ENCODE measurements at regions not wholly inside any gene's neighbourhood (a gene's known extent, or its start where the extent isn't known, plus 50 kb on each side); places are given as distances from the start of the nearest gene placed in this dataset.

DNA sequence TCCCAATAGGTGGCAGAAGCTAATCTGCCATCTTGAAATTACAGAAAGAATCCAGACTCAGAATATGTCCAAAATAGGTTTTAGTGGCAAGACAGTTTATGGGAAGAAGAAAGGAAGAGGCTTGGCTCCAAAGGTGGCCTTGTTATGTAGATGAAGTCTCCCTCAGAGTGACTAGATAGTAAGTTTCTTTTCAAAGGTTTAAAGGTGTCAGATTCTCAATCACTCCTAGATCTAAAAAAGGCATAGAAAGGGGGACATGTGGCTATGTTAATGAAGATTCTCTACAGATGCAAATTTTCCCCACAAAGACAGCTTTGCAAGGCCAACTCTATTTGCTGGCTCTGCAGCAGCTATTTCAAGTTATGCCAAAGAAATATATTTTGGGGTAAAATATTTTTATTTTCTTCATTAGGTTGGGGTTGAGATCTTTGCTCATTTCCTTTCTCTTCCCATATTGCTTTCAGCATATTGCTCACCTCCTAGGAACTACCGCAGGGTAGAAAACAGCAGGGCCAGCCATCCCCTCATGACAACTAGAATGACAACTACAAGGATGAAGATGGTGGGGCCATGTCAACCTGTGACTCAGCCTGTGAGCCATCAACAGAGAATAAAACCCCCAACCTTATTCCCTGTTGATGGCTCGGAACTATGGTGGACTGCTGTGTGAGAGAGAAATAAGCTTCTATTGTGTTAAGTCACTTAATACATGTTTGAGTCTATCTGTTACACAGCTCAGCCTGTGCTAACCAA lies 274.0 kb upstream of the GALNT17 start:
- Histone ChIP-seq H3K4me3 (no peak overlapping the region), H3K27me3 (no peaks in the 10 kb centered on the region), H3K9me3 (peaks cover 0 to 22% (median 0%) of the 10 kb centered on the region in 3 donors), H3K27ac (no peak overlapping the region), H3K4me1 (no peaks in the 10 kb centered on the region), H3K36me3 (no peaks in the 10 kb centered on the region)
- WGBS, 2 donors (ENCODE audit: low coverage in 1 of 2), result 95% methylated on average over 2 of the region's 2 CpGs; no CpG with 5 or more reads in 1 of the 2 donors
- TF ChIP-seq POLR2A (IDR thresholded peaks at IDR 0.05) (no peak), POLR2AphosphoS5 (IDR thresholded peaks at IDR 0.05) (no peak), EP300 (IDR thresholded peaks at IDR 0.05) (no peak), CTCF (IDR thresholded peaks at IDR 0.05) (no peak)
- no peak for ATAC-seq

- Histone ChIP-seq H3K27ac (no peak overlapping the region), H3K4me3 (no peak overlapping the region), H3K4me1 (no peaks in the 10 kb centered on the region), H3K27me3 (peaks cover 11% of the 10 kb centered on the region), H3K9me3 (peaks cover 0 to 23% (median 0%) of the 10 kb centered on the region in 3 donors), H3K36me3 (no peaks in the 10 kb centered on the region)
- 37 to 40% methylated on average over 5 of the region's 5 CpGs for WGBS, 2 donors (ENCODE audit: low coverage in 1 of 2)
- no peak for ATAC-seq
- no peak for TF ChIP-seq CTCF (IDR thresholded peaks at IDR 0.05)
- TF ChIP-seq EP300 (IDR thresholded peaks at IDR 0.05), result no peak
Observed at GRCh38 chr7:70867513-70867912, 264.4 kb upstream of the GALNT17 start.

GRCh38 chr7:70870349-70870748 lies 261.6 kb upstream of the GALNT17 start:
- no peak for ATAC-seq
- Histone ChIP-seq H3K9me3 (peaks cover 0 to 13% (median 0%) of the 10 kb centered on the region in 3 donors), H3K27me3 (peaks cover 11% of the 10 kb centered on the region), H3K36me3 (no peaks in the 10 kb centered on the region), H3K27ac (no peak overlapping the region), H3K4me1 (no peaks in the 10 kb centered on the region), H3K4me3 (no peak overlapping the region)
- WGBS, 2 donors (ENCODE audit: low coverage in 1 of 2), result 86% methylated on average over 4 of the region's 5 CpGs; no CpG with 5 or more reads in 1 of the 2 donors
- no peak for TF ChIP-seq CTCF (IDR thresholded peaks at IDR 0.05)
- no peak for TF ChIP-seq POLR2A (IDR thresholded peaks at IDR 0.05)
- no peak for TF ChIP-seq POLR2AphosphoS5 (IDR thresholded peaks at IDR 0.05)
- TF ChIP-seq EP300 (IDR thresholded peaks at IDR 0.05), result no peak

- Histone ChIP-seq H3K9me3 (no peaks in the 10 kb centered on the region), H3K4me1 (no peaks in the 10 kb centered on the region), H3K27ac (no peak overlapping the region), H3K36me3 (no peaks in the 10 kb centered on the region), H3K27me3 (peaks cover 11% of the 10 kb centered on the region), H3K4me3 (no peak overlapping the region)
- TF ChIP-seq CTCF (IDR thresholded peaks at IDR 0.05), result no peak
- TF ChIP-seq POLR2AphosphoS5 (IDR thresholded peaks at IDR 0.05), result no peak
- TF ChIP-seq POLR2A (IDR thresholded peaks at IDR 0.05), result no peak
- no peak for TF ChIP-seq EP300 (IDR thresholded peaks at IDR 0.05)
- WGBS, 2 donors (ENCODE audit: low coverage in 1 of 2), result 45 to 50% methylated on average over 2 of the region's 2 CpGs
- no peak for ATAC-seq
Observed at GRCh38 chr7:70872188-70872587, 259.8 kb upstream of the GALNT17 start.

DNA sequence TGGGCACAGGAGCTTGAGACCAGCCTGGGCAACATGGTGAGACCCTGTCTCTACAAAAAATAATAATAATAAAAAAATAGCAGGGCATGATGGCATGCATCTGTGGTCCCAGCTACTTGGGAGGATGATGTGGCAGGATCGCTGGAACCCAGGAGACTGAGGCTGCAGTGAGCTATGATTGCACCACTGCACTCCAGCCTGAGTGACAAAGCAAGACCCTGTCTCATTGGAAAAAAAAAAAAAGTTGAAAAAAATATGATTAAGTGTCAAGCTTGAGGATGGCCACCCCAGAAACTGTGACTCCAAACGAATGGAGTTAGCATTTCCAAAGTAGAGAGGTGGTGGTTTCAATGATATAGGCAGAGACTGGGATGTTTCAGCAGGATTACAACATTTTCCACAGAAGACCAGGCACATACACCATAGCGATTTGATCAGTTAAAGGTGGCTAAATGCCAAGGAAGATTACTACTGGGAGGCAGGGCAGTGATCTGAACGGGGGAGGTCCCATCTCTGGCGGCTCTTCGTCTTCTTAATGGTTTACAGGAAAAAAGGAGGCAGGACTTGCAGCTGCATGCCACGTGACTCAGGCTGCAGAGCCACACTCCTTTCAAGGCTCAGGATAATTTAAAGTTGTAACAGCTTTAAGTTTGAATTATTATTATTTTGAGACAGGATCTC lies 250.6 kb upstream of the GALNT17 start:
- H3K4me3 ChIP-seq, result no peak overlapping the region
- no peak overlapping the region for H3K27ac ChIP-seq
- TF ChIP-seq POLR2AphosphoS5 (IDR thresholded peaks at IDR 0.05) (no peak), CTCF (IDR thresholded peaks at IDR 0.05) (no peak), EP300 (IDR thresholded peaks at IDR 0.05) (no peak), POLR2A (IDR thresholded peaks at IDR 0.05) (no peak)
- no peaks in the 10 kb centered on the region for H3K36me3 ChIP-seq
- WGBS, 2 donors (ENCODE audit: low coverage in 1 of 2), result 31 to 33% methylated on average over 6 of the region's 7 CpGs
- H3K4me1 ChIP-seq, result no peaks in the 10 kb centered on the region
- ATAC-seq, result no peak
- H3K27me3 ChIP-seq, result peaks cover 12% of the 10 kb centered on the region
- H3K9me3 ChIP-seq, result no peaks in the 10 kb centered on the region

Data from gastroesophageal sphincter (tissue), 4 donors.